Prostate gland (tissue), 2 donors: ENCODE measurements at regions not wholly inside any gene's neighbourhood (a gene's known extent, or its start where the extent isn't known, plus 50 kb on each side); places are given as distances from the start of the nearest gene placed in this dataset.

Source experiments
- DNase-seq: peaks from one replicate; pipeline ENCODE4 v3.0.0-alpha.2; 2019; ENCODE audit warnings: low spot score
- H3K27ac ChIP-seq, 2 donors: fragments of 200-600 bp; sonication (generic); 2 replicates each; pipeline ENCODE4 v1.5.1; 2017 to 2019
- H3K27me3 ChIP-seq: fragments of 200-600 bp; sonication (generic); replicated peaks from 2 replicates; pipeline ENCODE4 v1.5.1; 2019; ENCODE audit not compliant: insufficient read depth
- H3K36me3 ChIP-seq, 2 donors: fragments of 200-600 bp; sonication (generic); 1 replicate in 1 of 2; 2 replicates in 1 of 2; pipeline versions ENCODE4 v1.5.1 to v1.8.1; 2017 to 2019
- H3K4me1 ChIP-seq: fragments of 200-600 bp; sonication (generic); replicated peaks from 2 replicates; pipeline ENCODE4 v1.5.1; 2019
- H3K4me3 ChIP-seq, 2 donors: fragments of 200-600 bp; sonication (generic); 2 replicates each; pipeline ENCODE4 v1.5.1; 2017 to 2019
- H3K9me3 ChIP-seq: fragments of 200-600 bp; sonication (generic); 2 replicates; pipeline ENCODE4 v1.5.1; 2017
- CTCF ChIP-seq, 4 experiments: fragments of 200-600 bp in 2 of 4; fragments of 450-650 bp in 2 of 4; sonication (generic) in 2 of 4; IDR thresholded peaks; 1 replicate in 3 of 4; 2 replicates in 1 of 4; pipeline ENCODE4 v1.5.1; 2016 to 2019; ENCODE audit warnings: antibody characterized with exemption in 4 of 4, mild to moderate bottlenecking in 2 of 4, moderate library complexity in 2 of 4
- POLR2A ChIP-seq: fragments of 450-650 bp; IDR thresholded peaks from one replicate; pipeline ENCODE4 v1.6.1; 2016; ENCODE audit warnings: antibody characterized with exemption, mild to moderate bottlenecking
- POLR2AphosphoS5 ChIP-seq: sonication (generic); formaldehyde crosslinking; IDR thresholded peaks from one replicate; pipeline ENCODE4 v1.6.1; 2017; ENCODE audit warnings: antibody characterized with exemption
- WGBS: methylation state at CpG from one replicate; pipeline ENCODE4 v1.1.5; 2018; 5-methylcytosine and 5-hydroxymethylcytosine counted together
- intact Hi-C: fragments of 100-400 bp; cut with DNase I; formaldehyde crosslinking; loops from one replicate; pipeline ENCODE4 v1.14.2; 2022

- intact Hi-C loops = no loop called here
- DNase-seq = no peak
- H3K9me3 ChIP-seq = no peaks in the 10 kb centered on the region
- H3K36me3 ChIP-seq = no peaks in the 10 kb centered on the region
- H3K4me3 ChIP-seq = no peak overlapping the region
- WGBS = 38% methylated on average over 2 of the region's 2 CpGs
- no peak overlapping the region for H3K27ac ChIP-seq
- no peaks in the 10 kb centered on the region for H3K4me1 ChIP-seq
- TF ChIP-seq POLR2A = no peak
- no peak for TF ChIP-seq CTCF (IDR thresholded peaks at IDR 0.05)
- TF ChIP-seq POLR2AphosphoS5 = no peak
- no peaks in the 10 kb centered on the region for H3K27me3 ChIP-seq
These were observed 460.9 kb upstream of the LRRC4C start for GRCh38 chr11:41920374-41920773.

GRCh38 chr11:41921746-41922390 is 462.4 kb upstream of the LRRC4C start:
- no peak for TF ChIP-seq POLR2A
- TF ChIP-seq POLR2AphosphoS5 = no peak
- no peak for TF ChIP-seq CTCF (IDR thresholded peaks at IDR 0.05)
- intact Hi-C loops = no loop called here

GRCh38 chr11:41926339-41926738 is 466.9 kb upstream of the LRRC4C start:
- DNase-seq = no peak
- Histone ChIP-seq H3K27ac (no peak overlapping the region), H3K36me3 (no peaks in the 10 kb centered on the region), H3K9me3 (no peaks in the 10 kb centered on the region), H3K4me1 (no peaks in the 10 kb centered on the region), H3K4me3 (no peak overlapping the region), H3K27me3 (no peaks in the 10 kb centered on the region)
- intact Hi-C loops = no loop called here
- TF ChIP-seq POLR2A (no peak), POLR2AphosphoS5 (no peak), CTCF (IDR thresholded peaks at IDR 0.05) (no peak)
- WGBS = 77% methylated on average over 4 of the region's 4 CpGs

More at GRCh38 chr11:41921746-41922390, 462.4 kb upstream of the LRRC4C start:
- Histone ChIP-seq H3K4me3 (no peak overlapping the region), H3K27me3 (no peaks in the 10 kb centered on the region), H3K36me3 (no peaks in the 10 kb centered on the region), H3K4me1 (no peaks in the 10 kb centered on the region), H3K27ac (no peak overlapping the region), H3K9me3 (no peaks in the 10 kb centered on the region)
- WGBS = 63% methylated on average over 2 of the region's 2 CpGs
- no peak for DNase-seq

GRCh38 chr11:41935241-41935640 is 475.8 kb upstream of the LRRC4C start:
- TF ChIP-seq POLR2A = no peak
- intact Hi-C loops = no loop called here

GRCh38 chr11:41935795-41936194 is 476.3 kb upstream of the LRRC4C start:
- H3K4me3 ChIP-seq = no peak overlapping the region
- H3K4me1 ChIP-seq = no peaks in the 10 kb centered on the region
- intact Hi-C loops = no loop called here
- TF ChIP-seq POLR2AphosphoS5 (no peak), POLR2A (no peak), CTCF (IDR thresholded peaks at IDR 0.05) (no peak)
- no peaks in the 10 kb centered on the region for H3K27me3 ChIP-seq
- no peak overlapping the region for H3K27ac ChIP-seq
- no peaks in the 10 kb centered on the region for H3K9me3 ChIP-seq
- no peak for DNase-seq
- no peaks in the 10 kb centered on the region for H3K36me3 ChIP-seq
- WGBS = 89% methylated on average over 1 of the region's 1 CpG

More at GRCh38 chr11:41935241-41935640, 475.8 kb upstream of the LRRC4C start:
- H3K27me3 ChIP-seq = no peaks in the 10 kb centered on the region
- no peaks in the 10 kb centered on the region for H3K9me3 ChIP-seq
- no peak for DNase-seq
- H3K36me3 ChIP-seq = no peaks in the 10 kb centered on the region
- no peaks in the 10 kb centered on the region for H3K4me1 ChIP-seq
- H3K4me3 ChIP-seq = no peak overlapping the region
- no peak overlapping the region for H3K27ac ChIP-seq
- 72% methylated on average over 1 of the region's 1 CpG for WGBS
